Thyroid gland (tissue), 4 donors: ENCODE measurements at regions not wholly inside any gene's neighbourhood (a gene's known extent, or its start where the extent isn't known, plus 50 kb on each side); places are given as distances from the start of the nearest gene placed in this dataset.
A peak's percentile ranks its signal among the peaks of the same experiment; 100 is the strongest.

Experiments used
- DNase-seq, 2 donors: peaks; one replicate each; pipeline ENCODE4 v3.0.0-alpha.2; 2019
- H3K27ac ChIP-seq, 3 donors: fragments of 200-600 bp; sonication (generic); 1 replicate in 2 of 3; 2 replicates in 1 of 3; pipeline ENCODE4 v1.5.1; 2016 to 2019; ENCODE audit warnings: mild to moderate bottlenecking in 1 of 3, moderate library complexity in 1 of 3
- H3K27me3 ChIP-seq: fragments of 200-600 bp; sonication (generic); one replicate; pipeline ENCODE4 v1.5.1; 2019
- H3K36me3 ChIP-seq, 2 donors: fragments of 200-600 bp; sonication (generic); one replicate each; pipeline ENCODE4 v1.5.1; 2016 to 2019
- H3K4me1 ChIP-seq, 2 donors: fragments of 200-600 bp; sonication (generic); one replicate each; pipeline ENCODE4 v1.5.1; 2017 to 2019
- H3K4me3 ChIP-seq, 3 donors: fragments of 200-600 bp; sonication (generic); replicated peaks in 1 of 3; 1 replicate in 2 of 3; 2 replicates in 1 of 3; pipeline ENCODE4 v1.5.1; 2016; ENCODE audit warnings: mild to moderate bottlenecking in 1 of 3
- H3K9me3 ChIP-seq: fragments of 200-600 bp; sonication (generic); one replicate; pipeline ENCODE4 v1.5.1; 2017
- CTCF ChIP-seq, 6 experiments: fragments of 200-600 bp in 3 of 6; fragments of 450-650 bp in 3 of 6; sonication (generic) in 3 of 6; IDR thresholded peaks; one replicate each; pipeline ENCODE4 v1.5.1; 2016 to 2019; ENCODE audit warnings: antibody characterized with exemption in 6 of 6, mild to moderate bottlenecking in 2 of 6, inconsistent platforms in 1 of 6, moderate library complexity in 1 of 6
- POLR2A ChIP-seq, 2 donors: fragments of 450-650 bp; IDR thresholded peaks; one replicate each; pipeline ENCODE4 v1.6.1; 2017; ENCODE audit warnings: antibody characterized with exemption in 2 of 2, mild to moderate bottlenecking in 2 of 2, moderate library complexity in 1 of 2
- WGBS, 2 donors: methylation state at CpG; one replicate each; pipeline ENCODE4 v1.1.5; 2017; 5-methylcytosine and 5-hydroxymethylcytosine counted together
- intact Hi-C: fragments of 100-400 bp; cut with DNase I; formaldehyde crosslinking; loops from one replicate; pipeline ENCODE4 v1.15.1; 2023

- 88 to 95% methylated on average over 3 of the region's 3 CpGs for WGBS, 2 donors
- H3K4me3 ChIP-seq: no peak overlapping the region
- H3K9me3 ChIP-seq: no peaks in the 10 kb centered on the region
- H3K4me1 ChIP-seq: no peaks in the 10 kb centered on the region
- DNase-seq: no peak
- no peak overlapping the region for H3K27ac ChIP-seq
- H3K27me3 ChIP-seq: no peaks in the 10 kb centered on the region
- H3K36me3 ChIP-seq: no peaks in the 10 kb centered on the region
- intact Hi-C loops: no loop called here
- no peak for TF ChIP-seq POLR2A (IDR thresholded peaks at IDR 0.05)
- no peak for TF ChIP-seq CTCF (IDR thresholded peaks at IDR 0.05)
Measured at GRCh38 chr3:25894101-25894500, 104.2 kb downstream of the OXSM start.

DNA sequence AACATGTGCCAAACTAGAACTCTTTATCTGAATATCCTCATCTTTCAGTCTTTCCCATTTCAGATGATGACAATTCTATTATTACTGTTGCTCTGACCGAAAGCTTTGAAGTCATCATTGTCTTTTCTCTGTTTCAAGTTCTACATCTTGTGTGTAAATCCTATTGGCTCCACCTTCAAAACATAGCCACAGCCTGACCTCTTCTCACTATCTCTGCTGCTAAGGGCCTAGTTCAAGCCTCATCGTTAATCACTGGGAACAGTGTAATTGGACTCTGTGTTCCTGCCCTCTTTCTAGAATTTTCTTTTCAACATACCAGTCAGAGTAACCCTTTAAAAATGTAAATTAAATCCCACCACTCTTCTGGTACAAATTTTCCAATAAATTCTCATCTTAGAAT lies 105.1 kb downstream of the OXSM start:
- H3K4me3 ChIP-seq: no peak overlapping the region
- TF ChIP-seq POLR2A (IDR thresholded peaks at IDR 0.05): no peak
- H3K9me3 ChIP-seq: no peaks in the 10 kb centered on the region
- WGBS, 2 donors: 86% methylated on average over 2 of the region's 2 CpGs
- no peak overlapping the region for H3K27ac ChIP-seq
- H3K36me3 ChIP-seq: no peaks in the 10 kb centered on the region
- intact Hi-C loops: no loop called here
- H3K4me1 ChIP-seq: no peaks in the 10 kb centered on the region
- H3K27me3 ChIP-seq: no peaks in the 10 kb centered on the region
- DNase-seq: no peak

DNA sequence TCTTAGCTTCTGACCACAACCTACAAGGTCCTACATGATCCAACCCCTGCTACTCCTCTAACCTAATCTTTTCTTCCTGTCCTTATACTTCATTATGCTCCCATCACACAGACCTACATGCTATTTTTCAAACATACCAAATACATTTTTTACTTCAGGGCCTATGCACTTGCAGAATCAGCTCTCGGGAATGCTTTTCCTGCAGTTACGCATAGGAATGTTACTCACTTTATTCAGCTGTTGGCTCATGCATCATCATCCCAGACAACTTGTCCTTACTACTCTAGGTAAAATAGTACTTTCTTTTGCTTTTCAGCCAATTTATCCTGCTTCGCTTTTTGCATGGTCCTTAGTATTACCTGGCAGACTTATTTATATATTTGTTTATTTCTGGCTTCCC lies 105.6 kb downstream of the OXSM start:
- 94% methylated on average over 3 of the region's 3 CpGs for WGBS, 2 donors
- TF ChIP-seq CTCF (IDR thresholded peaks at IDR 0.05) (no peak), POLR2A (IDR thresholded peaks at IDR 0.05) (no peak)
- DNase-seq: no peak
- Histone ChIP-seq H3K36me3 (no peaks in the 10 kb centered on the region), H3K4me3 (no peak overlapping the region), H3K27me3 (no peaks in the 10 kb centered on the region), H3K27ac (no peak overlapping the region), H3K9me3 (no peaks in the 10 kb centered on the region), H3K4me1 (no peaks in the 10 kb centered on the region)
- intact Hi-C loops: no loop called here

- peak; percentile 3 to 5 for DNase-seq
- no peaks in the 10 kb centered on the region for H3K36me3 ChIP-seq
- H3K27me3 ChIP-seq: no peaks in the 10 kb centered on the region
- no peaks in the 10 kb centered on the region for H3K9me3 ChIP-seq
- H3K4me1 ChIP-seq: no peaks in the 10 kb centered on the region
- no peak overlapping the region for H3K4me3 ChIP-seq
- intact Hi-C loops: no loop called here
- 72% methylated on average over 6 of the region's 6 CpGs for WGBS, 2 donors
- TF ChIP-seq POLR2A (IDR thresholded peaks at IDR 0.05): no peak
- no peak for TF ChIP-seq CTCF (IDR thresholded peaks at IDR 0.05)
- no peak overlapping the region for H3K27ac ChIP-seq
Measured at GRCh38 chr3:25897019-25897418, 107.1 kb downstream of the OXSM start.

DNA sequence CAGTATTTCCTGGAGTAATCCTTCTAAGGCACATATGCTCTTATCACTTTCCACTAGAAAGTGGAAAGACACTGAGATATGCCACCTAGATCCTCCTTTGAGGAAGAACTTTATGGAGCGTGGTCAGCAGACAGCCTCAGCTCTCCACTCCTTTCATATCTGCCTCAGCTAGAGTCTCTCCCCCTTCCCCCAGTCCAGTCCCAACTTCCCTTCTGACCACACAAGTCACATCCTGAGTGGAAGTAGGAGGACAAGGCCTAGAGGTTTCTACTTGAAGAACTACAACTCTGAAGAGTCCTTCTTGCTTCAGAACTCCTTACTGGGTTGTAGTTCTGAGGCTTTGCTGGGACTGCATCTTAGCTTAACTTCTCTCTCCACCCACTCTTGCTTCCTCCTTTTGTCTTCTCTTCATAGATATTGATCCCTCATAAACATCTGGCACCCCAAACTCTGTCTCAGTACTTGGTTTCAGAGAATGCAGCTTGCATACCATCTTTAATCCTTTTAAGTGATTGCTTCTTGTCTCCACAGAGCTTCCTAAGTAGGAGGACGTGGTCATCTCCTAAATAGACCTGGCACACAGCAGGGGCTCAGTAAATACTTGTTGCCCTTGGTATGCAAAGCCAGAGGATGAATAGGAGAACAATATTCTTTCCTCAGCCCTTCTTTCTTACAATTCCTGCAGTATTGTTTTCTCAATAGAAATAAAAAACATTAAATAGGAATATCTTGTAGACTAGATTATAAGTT lies 109.6 kb downstream of the OXSM start:
- no peaks in the 10 kb centered on the region for H3K36me3 ChIP-seq
- TF ChIP-seq CTCF (IDR thresholded peaks at IDR 0.05) (no peak), POLR2A (IDR thresholded peaks at IDR 0.05) (no peak)
- H3K4me3 ChIP-seq: no peak overlapping the region
- intact Hi-C loops: no loop called here
- WGBS, 2 donors: 66 to 84% methylated on average over 2 of the region's 2 CpGs
- H3K9me3 ChIP-seq: no peaks in the 10 kb centered on the region
- no peaks in the 10 kb centered on the region for H3K4me1 ChIP-seq
- H3K27me3 ChIP-seq: no peaks in the 10 kb centered on the region
- no peak for DNase-seq
- H3K27ac ChIP-seq: no peak overlapping the region
